ENCODE measurements at regions not wholly inside any gene's neighbourhood (a gene's known extent, or its start where the extent isn't known, plus 50 kb on each side); places are given as distances from the start of the nearest gene placed in this dataset.

GRCh38 chr5:38672059-38672788 is 115.8 kb upstream of the LIFR start:
- no peak for TF ChIP-seq CTCF (IDR thresholded peaks at IDR 0.05; ENCODE audit: insufficient read depth, low read depth, low read length)
- no peak for TF ChIP-seq EZH2 (IDR thresholded peaks at IDR 0.05; ENCODE audit: insufficient read depth, low read length)

Measured in astrocyte (in vitro differentiated cells and primary cell).